ENCODE measurements at regions not wholly inside any gene's neighbourhood (a gene's known extent, or its start where the extent isn't known, plus 50 kb on each side); places are given as distances from the start of the nearest gene placed in this dataset.

GRCh38 chr3:107142171-107142570 is 235.1 kb upstream of the CCDC54 start:
- no peak overlapping the region for H3K4me3 ChIP-seq (ENCODE audit: low read depth, low read length)
- TF ChIP-seq CTCF (IDR thresholded peaks at IDR 0.05; ENCODE audit: borderline replicate concordance, insufficient read depth, low read depth, low read length) = no peak

- no peak overlapping the region for H3K4me3 ChIP-seq (ENCODE audit: low read depth, low read length)
- TF ChIP-seq CTCF (IDR thresholded peaks at IDR 0.05; ENCODE audit: borderline replicate concordance, insufficient read depth, low read depth, low read length) = no peak
Observed at GRCh38 chr3:107142786-107143575, 234.3 kb upstream of the CCDC54 start.

GRCh38 chr3:107150675-107151074 is 226.6 kb upstream of the CCDC54 start:
- no peak for TF ChIP-seq CTCF (IDR thresholded peaks at IDR 0.05; ENCODE audit: borderline replicate concordance, insufficient read depth, low read depth, low read length)
- no peak overlapping the region for H3K4me3 ChIP-seq (ENCODE audit: low read depth, low read length)

GRCh38 chr3:107153981-107154380 is 223.3 kb upstream of the CCDC54 start:
- no peak overlapping the region for H3K4me3 ChIP-seq (ENCODE audit: low read depth, low read length)
- TF ChIP-seq CTCF (IDR thresholded peaks at IDR 0.05; ENCODE audit: borderline replicate concordance, insufficient read depth, low read depth, low read length) = no peak

GRCh38 chr3:107172411-107172810 is 204.8 kb upstream of the CCDC54 start:
- no peak for TF ChIP-seq CTCF (IDR thresholded peaks at IDR 0.05; ENCODE audit: borderline replicate concordance, insufficient read depth, low read depth, low read length)

GRCh38 chr3:107184375-107184774 is 192.9 kb upstream of the CCDC54 start:
- no peak for TF ChIP-seq CTCF (IDR thresholded peaks at IDR 0.05; ENCODE audit: borderline replicate concordance, insufficient read depth, low read depth, low read length)

More at GRCh38 chr3:107172411-107172810, 204.8 kb upstream of the CCDC54 start:
- H3K4me3 ChIP-seq (ENCODE audit: low read depth, low read length) = no peak overlapping the region

GRCh38 chr3:107188262-107188661 is 189.0 kb upstream of the CCDC54 start:
- H3K4me3 ChIP-seq (ENCODE audit: low read depth, low read length) = no peak overlapping the region
- TF ChIP-seq CTCF (IDR thresholded peaks at IDR 0.05; ENCODE audit: borderline replicate concordance, insufficient read depth, low read depth, low read length) = no peak

More at GRCh38 chr3:107184375-107184774, 192.9 kb upstream of the CCDC54 start:
- no peak overlapping the region for H3K4me3 ChIP-seq (ENCODE audit: low read depth, low read length)
